Neural progenitor cell (in vitro differentiated cells): ENCODE measurements at regions not wholly inside any gene's neighbourhood (a gene's known extent, or its start where the extent isn't known, plus 50 kb on each side); places are given as distances from the start of the nearest gene placed in this dataset.

Source experiments
- DNase-seq: peaks from one replicate; pipeline ENCODE4 v3.0.0-alpha.2; 2016; ENCODE audit warnings: low spot score
- H2AFZ ChIP-seq: fragments of 200-600 bp; sonication (generic); replicated peaks from 2 replicates; pipeline ENCODE4 v1.6.1; 2016; ENCODE audit warnings: antibody characterized with exemption
- H3F3A ChIP-seq: fragments of 200-600 bp; sonication (generic); 2 replicates; pipeline ENCODE4 v1.6.1; 2016; ENCODE audit warnings: antibody characterized with exemption, low read depth
- H3K27ac ChIP-seq: fragments of 200-600 bp; sonication (generic); 2 replicates; pipeline ENCODE4 v1.5.1; 2016; ENCODE audit warnings: mild to moderate bottlenecking
- H3K27me3 ChIP-seq: fragments of 200-600 bp; sonication (generic); 2 replicates; pipeline ENCODE4 v1.6.1; 2016; ENCODE audit warnings: mild to moderate bottlenecking, moderate library complexity
- H3K36me3 ChIP-seq: fragments of 200-600 bp; sonication (generic); 2 replicates; pipeline ENCODE4 v1.5.1; 2016
- H3K4me1 ChIP-seq: fragments of 200-600 bp; sonication (generic); 2 replicates; pipeline ENCODE4 v1.6.1; 2016; ENCODE audit warnings: mixed run types
- H3K4me2 ChIP-seq: fragments of 200-600 bp; sonication (generic); 2 replicates; pipeline ENCODE4 v1.6.1; 2016
- H3K4me3 ChIP-seq: fragments of 200-600 bp; sonication (generic); 2 replicates; pipeline ENCODE4 v1.5.1; 2016
- H3K79me2 ChIP-seq: fragments of 200-600 bp; sonication (generic); 2 replicates; pipeline ENCODE4 v1.6.1; 2016; ENCODE audit warnings: low read depth
- H3K9ac ChIP-seq: fragments of 200-600 bp; sonication (generic); 2 replicates; pipeline ENCODE4 v1.6.1; 2016
- H3K9me3 ChIP-seq: fragments of 200-600 bp; sonication (generic); 2 replicates; pipeline ENCODE4 v1.5.1; 2016; ENCODE audit warnings: low read depth
- H4K20me1 ChIP-seq: fragments of 200-600 bp; sonication (generic); 2 replicates; pipeline ENCODE4 v1.6.1; 2016; ENCODE audit warnings: low read depth
- H3K27ac Mint-ChIP-seq: 3 replicates; pipeline ENCODE4 v1.8.0; 2021; ENCODE audit warnings: mixed read lengths
- H3K27me3 Mint-ChIP-seq: 2 replicates; pipeline ENCODE4 v1.8.0; 2022; ENCODE audit warnings: low read depth, mild to moderate bottlenecking, inconsistent platforms, moderate library complexity, mixed read lengths; ENCODE audit not compliant: insufficient read depth
- H3K36me3 Mint-ChIP-seq: 3 replicates; pipeline ENCODE4 v1.8.0; 2021; ENCODE audit warnings: mixed read lengths
- H3K4me1 Mint-ChIP-seq: 3 replicates; pipeline ENCODE4 v1.8.0; 2021; ENCODE audit warnings: mixed read lengths
- H3K4me3 Mint-ChIP-seq: 3 replicates; pipeline ENCODE4 v1.8.0; 2021; ENCODE audit warnings: mild to moderate bottlenecking, moderate library complexity, mixed read lengths
- H3K9me3 Mint-ChIP-seq: 3 replicates; pipeline ENCODE4 v1.8.0; 2020; ENCODE audit warnings: mixed read lengths
- CTCF ChIP-seq: fragments of 200-600 bp; sonication (generic); IDR thresholded peaks from 2 replicates; pipeline ENCODE4 v1.5.1; 2017; ENCODE audit warnings: antibody characterized with exemption, mild to moderate bottlenecking
- EZH2 ChIP-seq: fragments of 200-600 bp; sonication (generic); IDR thresholded peaks from 2 replicates; pipeline ENCODE4 v1.6.1; 2017; ENCODE audit warnings: antibody characterized with exemption, mild to moderate bottlenecking, moderate library complexity
- EZH2phosphoT487 ChIP-seq: fragments of 200-600 bp; sonication (generic); IDR thresholded peaks from 2 replicates; pipeline ENCODE4 v1.6.1; 2017; ENCODE audit warnings: antibody characterized with exemption

- Histone ChIP-seq H3K36me3 (no peaks in the 10 kb centered on the region), H3K9me3 (no peaks in the 10 kb centered on the region), H4K20me1 (no peaks in the 10 kb centered on the region), H3K27me3 (no peaks in the 10 kb centered on the region), H3K4me2 (no peak overlapping the region), H3K4me3 (no peak overlapping the region), H3F3A (no peaks in the 10 kb centered on the region), H3K9ac (no peak overlapping the region), H3K79me2 (no peaks in the 10 kb centered on the region), H3K4me1 (no peaks in the 10 kb centered on the region), H3K27ac (no peak overlapping the region), H2AFZ (no peak overlapping the region)
- peaks cover 12% of the 10 kb centered on the region for H3K27me3 Mint-ChIP-seq
- H3K9me3 Mint-ChIP-seq, result no peaks in the 10 kb centered on the region
- peaks cover 6% of the 10 kb centered on the region for H3K4me1 Mint-ChIP-seq
- H3K36me3 Mint-ChIP-seq, result no peaks in the 10 kb centered on the region
- H3K4me3 Mint-ChIP-seq, result no peak overlapping the region
- TF ChIP-seq EZH2 (no peak), EZH2phosphoT487 (no peak), CTCF (no peak)
- DNase-seq, result no peak
- H3K27ac Mint-ChIP-seq, result no peak overlapping the region
Observed at GRCh38 chr9:107621436-107621835, 131.9 kb upstream of the KLF4 start.

- H4K20me1 ChIP-seq, result no peaks in the 10 kb centered on the region
- Mint-ChIP-seq H3K4me1 (peaks cover 6% of the 10 kb centered on the region), H3K4me3 (no peak overlapping the region), H3K27me3 (peaks cover 8% of the 10 kb centered on the region), H3K27ac (no peak overlapping the region), H3K9me3 (no peaks in the 10 kb centered on the region), H3K36me3 (no peaks in the 10 kb centered on the region)
- H3K27ac ChIP-seq, result no peak overlapping the region
- no peak for DNase-seq
- H3K4me3 ChIP-seq, result no peak overlapping the region
- H3K9ac ChIP-seq, result no peak overlapping the region
- no peak overlapping the region for H2AFZ ChIP-seq
- H3K27me3 ChIP-seq, result no peaks in the 10 kb centered on the region
- no peaks in the 10 kb centered on the region for H3K36me3 ChIP-seq
- no peaks in the 10 kb centered on the region for H3F3A ChIP-seq
- no peak overlapping the region for H3K4me2 ChIP-seq
- H3K9me3 ChIP-seq, result no peaks in the 10 kb centered on the region
- no peaks in the 10 kb centered on the region for H3K4me1 ChIP-seq
- no peaks in the 10 kb centered on the region for H3K79me2 ChIP-seq
- TF ChIP-seq EZH2phosphoT487 (no peak), CTCF (no peak), EZH2 (no peak)
Observed at GRCh38 chr9:107620801-107621200, 131.2 kb upstream of the KLF4 start.

GRCh38 chr9:107620236-107620635 lies 130.7 kb upstream of the KLF4 start:
- Histone ChIP-seq H3K9ac (no peak overlapping the region), H3K36me3 (no peaks in the 10 kb centered on the region), H2AFZ (no peak overlapping the region), H3K27ac (no peak overlapping the region), H3F3A (no peaks in the 10 kb centered on the region), H3K27me3 (no peaks in the 10 kb centered on the region), H4K20me1 (no peaks in the 10 kb centered on the region), H3K4me1 (no peaks in the 10 kb centered on the region), H3K79me2 (no peaks in the 10 kb centered on the region), H3K4me3 (no peak overlapping the region), H3K9me3 (no peaks in the 10 kb centered on the region), H3K4me2 (no peak overlapping the region)
- Mint-ChIP-seq H3K4me1 (peaks cover 6% of the 10 kb centered on the region), H3K9me3 (no peaks in the 10 kb centered on the region), H3K4me3 (no peak overlapping the region), H3K27me3 (peaks cover 8% of the 10 kb centered on the region), H3K36me3 (no peaks in the 10 kb centered on the region), H3K27ac (no peak overlapping the region)
- no peak for DNase-seq
- TF ChIP-seq CTCF, result no peak
- no peak for TF ChIP-seq EZH2
- no peak for TF ChIP-seq EZH2phosphoT487

- no peak overlapping the region for H3K4me3 ChIP-seq
- Mint-ChIP-seq H3K4me3 (no peak overlapping the region), H3K9me3 (no peaks in the 10 kb centered on the region), H3K27ac (no peak overlapping the region), H3K36me3 (no peaks in the 10 kb centered on the region), H3K4me1 (no peaks in the 10 kb centered on the region), H3K27me3 (peaks cover 5% of the 10 kb centered on the region)
- no peaks in the 10 kb centered on the region for H3K9me3 ChIP-seq
- H3K27me3 ChIP-seq, result no peaks in the 10 kb centered on the region
- no peaks in the 10 kb centered on the region for H3F3A ChIP-seq
- no peaks in the 10 kb centered on the region for H4K20me1 ChIP-seq
- TF ChIP-seq EZH2phosphoT487, result no peak
- no peak for TF ChIP-seq EZH2
- TF ChIP-seq CTCF, result no peak
- no peaks in the 10 kb centered on the region for H3K4me1 ChIP-seq
- H3K4me2 ChIP-seq, result no peak overlapping the region
- H3K36me3 ChIP-seq, result no peaks in the 10 kb centered on the region
- H2AFZ ChIP-seq, result no peak overlapping the region
- H3K9ac ChIP-seq, result no peak overlapping the region
- H3K79me2 ChIP-seq, result no peaks in the 10 kb centered on the region
- no peak for DNase-seq
- H3K27ac ChIP-seq, result no peak overlapping the region
Observed at GRCh38 chr9:107615321-107615720, 125.8 kb upstream of the KLF4 start.
